ENCODE measurements at regions not wholly inside any gene's neighbourhood (a gene's known extent, or its start where the extent isn't known, plus 50 kb on each side); places are given as distances from the start of the nearest gene placed in this dataset.

GRCh38 chr2:16314001-16314400, 351.6 kb downstream of the CYRIA start:
- TF ChIP-seq CTCF (IDR thresholded peaks at IDR 0.05; ENCODE audit: low read length) (no peak), EZH2 (IDR thresholded peaks at IDR 0.05; ENCODE audit: borderline replicate concordance, low read length) (no peak)
